Neural progenitor cell (in vitro differentiated cells): ENCODE measurements at regions not wholly inside any gene's neighbourhood (a gene's known extent, or its start where the extent isn't known, plus 50 kb on each side); places are given as distances from the start of the nearest gene placed in this dataset.
"Not testable (repeated sequence)": the region's sequence is repeated elsewhere in the genome, so short reads cannot be mapped to it uniquely, and the experiment has no call there.

Source experiments
- DNase-seq: peaks from one replicate; pipeline ENCODE4 v3.0.0-alpha.2; 2016; ENCODE audit warnings: low spot score
- H2AFZ ChIP-seq: fragments of 200-600 bp; sonication (generic); replicated peaks from 2 replicates; pipeline ENCODE4 v1.6.1; 2016; ENCODE audit warnings: antibody characterized with exemption
- H3F3A ChIP-seq: fragments of 200-600 bp; sonication (generic); 2 replicates; pipeline ENCODE4 v1.6.1; 2016; ENCODE audit warnings: antibody characterized with exemption, low read depth
- H3K27ac ChIP-seq: fragments of 200-600 bp; sonication (generic); 2 replicates; pipeline ENCODE4 v1.5.1; 2016; ENCODE audit warnings: mild to moderate bottlenecking
- H3K27me3 ChIP-seq: fragments of 200-600 bp; sonication (generic); 2 replicates; pipeline ENCODE4 v1.6.1; 2016; ENCODE audit warnings: mild to moderate bottlenecking, moderate library complexity
- H3K36me3 ChIP-seq: fragments of 200-600 bp; sonication (generic); 2 replicates; pipeline ENCODE4 v1.5.1; 2016
- H3K4me1 ChIP-seq: fragments of 200-600 bp; sonication (generic); 2 replicates; pipeline ENCODE4 v1.6.1; 2016; ENCODE audit warnings: mixed run types
- H3K4me2 ChIP-seq: fragments of 200-600 bp; sonication (generic); 2 replicates; pipeline ENCODE4 v1.6.1; 2016
- H3K4me3 ChIP-seq: fragments of 200-600 bp; sonication (generic); 2 replicates; pipeline ENCODE4 v1.5.1; 2016
- H3K79me2 ChIP-seq: fragments of 200-600 bp; sonication (generic); 2 replicates; pipeline ENCODE4 v1.6.1; 2016; ENCODE audit warnings: low read depth
- H3K9ac ChIP-seq: fragments of 200-600 bp; sonication (generic); 2 replicates; pipeline ENCODE4 v1.6.1; 2016
- H3K9me3 ChIP-seq: fragments of 200-600 bp; sonication (generic); 2 replicates; pipeline ENCODE4 v1.5.1; 2016; ENCODE audit warnings: low read depth
- H4K20me1 ChIP-seq: fragments of 200-600 bp; sonication (generic); 2 replicates; pipeline ENCODE4 v1.6.1; 2016; ENCODE audit warnings: low read depth
- H3K27ac Mint-ChIP-seq: 3 replicates; pipeline ENCODE4 v1.8.0; 2021; ENCODE audit warnings: mixed read lengths
- H3K27me3 Mint-ChIP-seq: 2 replicates; pipeline ENCODE4 v1.8.0; 2022; ENCODE audit warnings: low read depth, mild to moderate bottlenecking, inconsistent platforms, moderate library complexity, mixed read lengths; ENCODE audit not compliant: insufficient read depth
- H3K36me3 Mint-ChIP-seq: 3 replicates; pipeline ENCODE4 v1.8.0; 2021; ENCODE audit warnings: mixed read lengths
- H3K4me1 Mint-ChIP-seq: 3 replicates; pipeline ENCODE4 v1.8.0; 2021; ENCODE audit warnings: mixed read lengths
- H3K4me3 Mint-ChIP-seq: 3 replicates; pipeline ENCODE4 v1.8.0; 2021; ENCODE audit warnings: mild to moderate bottlenecking, moderate library complexity, mixed read lengths
- H3K9me3 Mint-ChIP-seq: 3 replicates; pipeline ENCODE4 v1.8.0; 2020; ENCODE audit warnings: mixed read lengths
- EZH2 ChIP-seq: fragments of 200-600 bp; sonication (generic); IDR thresholded peaks from 2 replicates; pipeline ENCODE4 v1.6.1; 2017; ENCODE audit warnings: antibody characterized with exemption, mild to moderate bottlenecking, moderate library complexity
- EZH2phosphoT487 ChIP-seq: fragments of 200-600 bp; sonication (generic); IDR thresholded peaks from 2 replicates; pipeline ENCODE4 v1.6.1; 2017; ENCODE audit warnings: antibody characterized with exemption
- TF ChIP-seq, protein P1 (sequence below): fragments of 200-600 bp; sonication (generic); IDR thresholded peaks from 2 replicates; pipeline ENCODE4 v1.5.1; 2017; ENCODE audit warnings: antibody characterized with exemption, mild to moderate bottlenecking

DNA sequence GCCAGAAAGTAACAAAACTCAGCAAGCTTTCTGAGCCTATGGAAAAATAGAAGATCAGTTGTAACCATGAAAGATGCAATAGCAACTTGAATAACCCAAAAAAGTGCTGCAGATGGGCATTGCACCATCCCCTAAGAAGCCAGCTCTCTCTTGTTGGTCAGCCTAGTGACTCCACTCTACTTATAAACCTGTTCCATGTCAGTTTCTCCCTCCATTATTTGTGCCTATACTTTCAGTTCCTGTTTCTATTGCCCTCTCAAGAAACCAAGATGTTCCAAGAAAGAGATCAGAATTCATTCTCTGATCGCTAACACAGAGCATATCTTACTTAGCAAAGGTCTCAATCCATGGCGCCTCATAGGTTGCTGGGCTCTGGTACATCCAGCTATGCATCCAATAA lies 170.3 kb upstream of the MAP2 start:
- H3K27me3 ChIP-seq = no peaks in the 10 kb centered on the region
- TF ChIP-seq, protein P1, sequence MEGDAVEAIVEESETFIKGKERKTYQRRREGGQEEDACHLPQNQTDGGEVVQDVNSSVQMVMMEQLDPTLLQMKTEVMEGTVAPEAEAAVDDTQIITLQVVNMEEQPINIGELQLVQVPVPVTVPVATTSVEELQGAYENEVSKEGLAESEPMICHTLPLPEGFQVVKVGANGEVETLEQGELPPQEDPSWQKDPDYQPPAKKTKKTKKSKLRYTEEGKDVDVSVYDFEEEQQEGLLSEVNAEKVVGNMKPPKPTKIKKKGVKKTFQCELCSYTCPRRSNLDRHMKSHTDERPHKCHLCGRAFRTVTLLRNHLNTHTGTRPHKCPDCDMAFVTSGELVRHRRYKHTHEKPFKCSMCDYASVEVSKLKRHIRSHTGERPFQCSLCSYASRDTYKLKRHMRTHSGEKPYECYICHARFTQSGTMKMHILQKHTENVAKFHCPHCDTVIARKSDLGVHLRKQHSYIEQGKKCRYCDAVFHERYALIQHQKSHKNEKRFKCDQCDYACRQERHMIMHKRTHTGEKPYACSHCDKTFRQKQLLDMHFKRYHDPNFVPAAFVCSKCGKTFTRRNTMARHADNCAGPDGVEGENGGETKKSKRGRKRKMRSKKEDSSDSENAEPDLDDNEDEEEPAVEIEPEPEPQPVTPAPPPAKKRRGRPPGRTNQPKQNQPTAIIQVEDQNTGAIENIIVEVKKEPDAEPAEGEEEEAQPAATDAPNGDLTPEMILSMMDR = no peak
- TF ChIP-seq EZH2 = no peak
- TF ChIP-seq EZH2phosphoT487 = no peak
- no peak overlapping the region for H3K27ac ChIP-seq
- no peak overlapping the region for H3K27ac Mint-ChIP-seq
- H3F3A ChIP-seq = no peaks in the 10 kb centered on the region
- no peaks in the 10 kb centered on the region for H3K79me2 ChIP-seq
- no peaks in the 10 kb centered on the region for H3K36me3 ChIP-seq
- H4K20me1 ChIP-seq = no peaks in the 10 kb centered on the region
- H3K9me3 Mint-ChIP-seq = no peaks in the 10 kb centered on the region
- no peaks in the 10 kb centered on the region for H3K36me3 Mint-ChIP-seq
- no peak for DNase-seq
- H3K4me3 Mint-ChIP-seq = no peak overlapping the region
- no peaks in the 10 kb centered on the region for H3K9me3 ChIP-seq
- no peak overlapping the region for H2AFZ ChIP-seq
- H3K4me2 ChIP-seq = no peak overlapping the region
- H3K4me1 ChIP-seq = no peaks in the 10 kb centered on the region
- H3K4me1 Mint-ChIP-seq = no peaks in the 10 kb centered on the region
- no peak overlapping the region for H3K4me3 ChIP-seq
- no peak overlapping the region for H3K9ac ChIP-seq
- H3K27me3 Mint-ChIP-seq = no peaks in the 10 kb centered on the region

DNA sequence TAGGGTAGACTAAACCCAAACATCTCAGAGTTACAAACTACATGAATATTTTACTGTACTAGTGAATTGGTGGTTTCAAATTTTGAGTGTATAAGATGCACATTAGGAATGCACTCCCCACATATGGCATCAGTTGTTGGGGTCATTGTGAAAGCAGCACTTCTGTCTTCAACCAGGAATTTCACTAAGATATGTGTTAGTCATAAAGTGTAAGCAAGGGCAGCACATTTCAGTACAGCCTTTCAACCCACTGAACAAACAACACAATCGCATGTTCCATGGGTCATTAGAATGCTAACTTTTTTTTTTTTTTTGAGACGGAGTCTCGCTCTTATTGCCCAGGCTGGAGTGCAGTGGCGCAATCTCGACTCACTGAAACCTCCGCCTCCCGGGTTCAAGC lies 164.1 kb upstream of the MAP2 start:
- no peak for TF ChIP-seq EZH2phosphoT487
- TF ChIP-seq, protein P1 = no peak
- TF ChIP-seq EZH2 = no peak
- no peak for DNase-seq
- H3K79me2 ChIP-seq = no peaks in the 10 kb centered on the region
- no peak overlapping the region for H3K4me2 ChIP-seq
- no peak overlapping the region for H3K4me3 ChIP-seq
- no peak overlapping the region for H3K9ac ChIP-seq
- H3K9me3 ChIP-seq = no peaks in the 10 kb centered on the region
- no peaks in the 10 kb centered on the region for H4K20me1 ChIP-seq
- H3K4me1 ChIP-seq = no peaks in the 10 kb centered on the region
- H3K9me3 Mint-ChIP-seq = no peaks in the 10 kb centered on the region
- H3K4me1 Mint-ChIP-seq = no peaks in the 10 kb centered on the region
- H3K27ac Mint-ChIP-seq = no peak overlapping the region
- no peak overlapping the region for H2AFZ ChIP-seq
- H3K36me3 Mint-ChIP-seq = no peaks in the 10 kb centered on the region
- H3K27me3 Mint-ChIP-seq = no peaks in the 10 kb centered on the region
- no peaks in the 10 kb centered on the region for H3K27me3 ChIP-seq
- no peak overlapping the region for H3K27ac ChIP-seq
- no peaks in the 10 kb centered on the region for H3K36me3 ChIP-seq
- no peak overlapping the region for H3K4me3 Mint-ChIP-seq
- no peaks in the 10 kb centered on the region for H3F3A ChIP-seq

DNA sequence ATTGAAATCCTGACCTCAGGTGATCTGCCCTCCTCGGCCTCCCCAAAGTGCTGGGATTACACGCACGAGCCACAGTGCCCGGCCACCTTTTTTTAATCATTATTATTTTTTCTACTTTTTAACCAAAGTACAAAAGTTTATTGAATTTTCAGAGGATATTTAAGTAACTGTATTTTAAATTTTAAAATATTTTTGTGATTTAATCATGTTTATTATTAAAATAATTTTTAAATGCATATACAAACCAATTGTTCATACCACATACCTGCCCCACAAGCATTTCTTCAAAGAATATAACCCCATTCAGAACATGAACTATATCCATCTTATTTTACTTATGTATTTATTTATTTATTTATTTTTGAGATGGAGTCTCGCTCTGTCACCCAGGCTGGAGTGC lies 163.6 kb upstream of the MAP2 start:
- Histone ChIP-seq H3F3A (no peaks in the 10 kb centered on the region), H3K27ac (no peak overlapping the region), H2AFZ (no peak overlapping the region), H4K20me1 (no peaks in the 10 kb centered on the region), H3K9me3 (no peaks in the 10 kb centered on the region), H3K4me1 (no peaks in the 10 kb centered on the region), H3K4me2 (no peak overlapping the region), H3K79me2 (no peaks in the 10 kb centered on the region), H3K36me3 (no peaks in the 10 kb centered on the region), H3K9ac (no peak overlapping the region), H3K27me3 (no peaks in the 10 kb centered on the region), H3K4me3 (no peak overlapping the region)
- Mint-ChIP-seq H3K36me3 (no peaks in the 10 kb centered on the region), H3K4me3 (no peak overlapping the region), H3K27ac (no peak overlapping the region), H3K9me3 (peaks cover under 1% of the 10 kb centered on the region), H3K4me1 (no peaks in the 10 kb centered on the region), H3K27me3 (no peaks in the 10 kb centered on the region)
- no peak for DNase-seq
- no peak for TF ChIP-seq EZH2phosphoT487
- TF ChIP-seq EZH2 = no peak
- TF ChIP-seq, protein P1 = no peak

DNA sequence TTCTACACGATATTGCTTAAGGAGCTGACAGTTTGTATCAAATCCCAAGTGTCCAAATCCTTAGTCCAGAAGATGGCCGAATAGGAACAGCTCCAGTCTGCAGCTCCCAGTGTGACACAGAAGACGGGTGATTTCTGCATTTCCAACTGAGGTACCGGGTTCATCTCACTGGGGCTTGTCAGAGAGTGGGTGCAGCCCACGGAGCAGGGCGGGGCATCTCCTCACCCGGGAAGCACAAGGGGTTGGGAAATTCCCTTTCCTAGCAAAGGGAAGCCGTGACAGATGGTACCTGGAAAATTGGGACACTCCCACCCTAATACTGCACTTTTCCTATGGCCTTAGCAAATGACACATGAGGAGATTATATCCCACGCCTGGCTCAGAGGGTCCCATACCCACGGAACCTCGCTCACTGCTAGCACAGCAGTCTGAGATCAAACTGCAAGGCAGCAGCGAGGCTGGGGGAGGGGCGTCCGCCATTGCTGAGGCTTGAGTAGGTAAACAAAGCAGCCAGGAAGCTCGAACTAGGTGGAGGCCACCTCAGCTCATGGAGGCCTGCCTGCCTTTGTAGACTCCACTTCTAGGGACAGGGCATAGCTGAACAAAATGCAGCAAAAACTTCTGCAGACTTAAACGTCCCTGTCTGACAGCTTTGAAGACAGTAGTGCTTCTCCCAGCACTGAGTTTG lies 162.3 kb upstream of the MAP2 start:
- DNase-seq, H3K27me3 ChIP-seq, H3K9ac ChIP-seq, H3K36me3 Mint-ChIP-seq, H3K79me2 ChIP-seq, H3K4me1 ChIP-seq, H3K4me1 Mint-ChIP-seq, H3K4me3 Mint-ChIP-seq, H2AFZ ChIP-seq, H3K4me2 ChIP-seq, H3K27ac ChIP-seq, H3K27me3 Mint-ChIP-seq, H4K20me1 ChIP-seq, H3F3A ChIP-seq, H3K4me3 ChIP-seq, H3K9me3 ChIP-seq, H3K36me3 ChIP-seq, H3K27ac Mint-ChIP-seq: not testable (repeated sequence)
- H3K9me3 Mint-ChIP-seq = peaks cover 10% of the 10 kb centered on the region
